Endothelial cell of umbilical vein (primary cell): ENCODE measurements at regions not wholly inside any gene's neighbourhood (a gene's known extent, or its start where the extent isn't known, plus 50 kb on each side); places are given as distances from the start of the nearest gene placed in this dataset.

ENCODE experiments used
- BruUV-seq: library from RNA; stranded (reverse); fragments of 400-500 nt; replicated peaks from 2 replicates; lab custom pipeline; 2021; lab: Mats Ljungman, UMichigan
- CTCF ChIA-PET: fragments of 300-600, 350-600 bp; sonication (Branson Sonifier 250); formaldehyde crosslinking; loops from one replicate; lab custom pipeline; 2021; ENCODE audit warnings: antibody characterized with exemption, inconsistent platforms; lab: Charles Lee
- POLR2A ChIA-PET: fragments of 300-600, 350-600 bp; sonication (Branson Sonifier 250); formaldehyde crosslinking; loops from one replicate; lab custom pipeline; 2021; ENCODE audit warnings: antibody characterized with exemption, inconsistent platforms; lab: Charles Lee
- DNase-seq: peaks from one replicate; pipeline ENCODE4 v3.0.0-alpha.2; 2011; ENCODE audit warnings: low read depth, low spot score
- FAIRE-seq: peaks from 2 replicates; lab custom pipeline; 2011; peaks lifted over from hg19 to GRCh38; lab: Jason Lieb, UNC
- H2AFZ ChIP-seq: 2 replicates; pipeline ENCODE4 v1.6.0; 2012; ENCODE audit warnings: low read depth, low read length, control low read depth, inconsistent platforms
- H3K27ac ChIP-seq: 2 replicates; pipeline ENCODE4 v1.5.1; 2011; ENCODE audit warnings: low read depth, mild to moderate bottlenecking, control low read depth, low read length, moderate library complexity; ENCODE audit not compliant: insufficient read depth
- H3K27me3 ChIP-seq, 2 experiments: 2 replicates each; pipeline versions ENCODE4 v1.6.0 to v1.6.1; 2011; ENCODE audit warnings: low read length in 2 of 2, mixed read lengths in 1 of 2; ENCODE audit not compliant: control insufficient read depth in 2 of 2, insufficient read depth in 2 of 2
- H3K36me3 ChIP-seq, 2 experiments: 2 replicates in 1 of 2; 3 replicates in 1 of 2; pipeline ENCODE4 v1.5.1; 2011; ENCODE audit warnings: low read length in 2 of 2, mild to moderate bottlenecking in 1 of 2, moderate library complexity in 1 of 2; ENCODE audit not compliant: control insufficient read depth in 2 of 2, insufficient read depth in 2 of 2; ENCODE audit errors: extremely low read depth in 1 of 2
- H3K4me1 ChIP-seq: 3 replicates; pipeline ENCODE4 v1.5.1; 2011; ENCODE audit warnings: mild to moderate bottlenecking, low read length; ENCODE audit not compliant: control insufficient read depth, insufficient read depth; ENCODE audit errors: extremely low read depth
- H3K4me2 ChIP-seq: 2 replicates; pipeline ENCODE4 v1.6.1; 2011; ENCODE audit warnings: low read length, control low read depth, mixed read lengths; ENCODE audit not compliant: insufficient read depth
- H3K4me3 ChIP-seq, 3 experiments: fragments of 200-600 bp in 1 of 3; sonication (generic), shearing (Covaris generic) in 1 of 3; replicated peaks in 1 of 3; 2 replicates each; pipeline ENCODE4 v1.5.1; 2011 to 2016; ENCODE audit warnings: control low read depth in 3 of 3, low read length in 3 of 3, mild to moderate bottlenecking in 2 of 3, inconsistent platforms in 1 of 3, low read depth in 1 of 3, moderate library complexity in 1 of 3; ENCODE audit not compliant: insufficient read depth in 1 of 3
- H3K79me2 ChIP-seq: 2 replicates; pipeline ENCODE4 v1.6.0; 2012; ENCODE audit warnings: low read length, inconsistent platforms; ENCODE audit not compliant: control insufficient read depth, insufficient read depth
- H3K9ac ChIP-seq: replicated peaks from 2 replicates; pipeline ENCODE3; 2011; ENCODE audit warnings: low read length, control low read depth; ENCODE audit not compliant: insufficient read depth; ENCODE audit errors: extremely low read depth
- H3K9me1 ChIP-seq: replicated peaks from 3 replicates; pipeline ENCODE4 v1.6.0; 2011; ENCODE audit warnings: mild to moderate bottlenecking, low read length; ENCODE audit not compliant: control insufficient read depth, insufficient read depth; ENCODE audit errors: extremely low read depth
- H3K9me3 ChIP-seq: replicated peaks from 2 replicates; pipeline ENCODE4 v1.5.1; 2012; ENCODE audit warnings: low read length, inconsistent platforms; ENCODE audit not compliant: control insufficient read depth, insufficient read depth
- H4K20me1 ChIP-seq: replicated peaks from 2 replicates; pipeline ENCODE3; 2011; ENCODE audit warnings: mild to moderate bottlenecking, low read length; ENCODE audit not compliant: control insufficient read depth, insufficient read depth; ENCODE audit errors: extremely low read depth
- EZH2 ChIP-seq: IDR thresholded peaks from 2 replicates; pipeline ENCODE4 v1.6.1; 2012; ENCODE audit warnings: borderline replicate concordance, low read depth, mild to moderate bottlenecking, moderate library complexity, low read length, inconsistent platforms; ENCODE audit not compliant: severe bottlenecking
- FOS ChIP-seq: IDR thresholded peaks from 2 replicates; pipeline ENCODE4 v1.6.1; 2011; ENCODE audit warnings: mild to moderate bottlenecking, low read length, moderate library complexity, borderline replicate concordance; ENCODE audit not compliant: insufficient read depth
- GATA2 ChIP-seq: IDR thresholded peaks from 2 replicates; pipeline ENCODE4 v1.7.0; 2011; ENCODE audit warnings: low read depth, mild to moderate bottlenecking, moderate library complexity, mixed read lengths, low read length; ENCODE audit not compliant: insufficient read length, insufficient read depth
- JUN ChIP-seq: IDR thresholded peaks from 2 replicates; pipeline ENCODE4 v1.6.1; 2011; ENCODE audit warnings: borderline replicate concordance, low read depth; ENCODE audit not compliant: insufficient read length, insufficient read depth
- MYC ChIP-seq: IDR thresholded peaks from one replicate; pipeline ENCODE4 v1.6.1; 2011; ENCODE audit warnings: mild to moderate bottlenecking, low read depth, low read length
- POLR2A ChIP-seq: IDR thresholded peaks from 2 replicates; pipeline ENCODE4 v1.6.1; 2012; ENCODE audit warnings: low read depth, mild to moderate bottlenecking, control low read depth, low read length
- POLR2AphosphoS5 ChIP-seq: IDR thresholded peaks from 2 replicates; pipeline ENCODE4 v1.6.1; 2012; ENCODE audit warnings: low read depth, mild to moderate bottlenecking, control low read depth, low read length, moderate library complexity; ENCODE audit not compliant: insufficient read depth
- dilution Hi-C: fragments of 300-500 bp; cut with MboI; formaldehyde crosslinking; loops from one replicate; pipeline ENCODE4 v1.15.0; 2019; ENCODE audit warnings: low sequenced_read_pairs; ENCODE audit not compliant: extremely low pct_ligation_motif_present
- intact Hi-C: fragments of 100-400 bp; cut with micrococcal nuclease; formaldehyde crosslinking; loops from one replicate; pipeline ENCODE4 v1.10.0; 2022
- TF ChIP-seq, protein P1 (sequence below): IDR thresholded peaks from 2 replicates; pipeline ENCODE4 v1.6.1; 2011; ENCODE audit not compliant: insufficient read depth, insufficient read length
- TF ChIP-seq, protein P2 (sequence below), 2 donors: IDR thresholded peaks; 1 replicate in 1 of 2; 2 replicates in 1 of 2; pipeline ENCODE4 v1.5.1; 2011; ENCODE audit warnings: low read length in 2 of 2, mild to moderate bottlenecking in 2 of 2, moderate library complexity in 2 of 2, control low read depth in 1 of 2, inconsistent platforms in 1 of 2, low read depth in 1 of 2; ENCODE audit not compliant: insufficient read depth in 1 of 2; ENCODE audit errors: extremely low read depth in 1 of 2

DNA sequence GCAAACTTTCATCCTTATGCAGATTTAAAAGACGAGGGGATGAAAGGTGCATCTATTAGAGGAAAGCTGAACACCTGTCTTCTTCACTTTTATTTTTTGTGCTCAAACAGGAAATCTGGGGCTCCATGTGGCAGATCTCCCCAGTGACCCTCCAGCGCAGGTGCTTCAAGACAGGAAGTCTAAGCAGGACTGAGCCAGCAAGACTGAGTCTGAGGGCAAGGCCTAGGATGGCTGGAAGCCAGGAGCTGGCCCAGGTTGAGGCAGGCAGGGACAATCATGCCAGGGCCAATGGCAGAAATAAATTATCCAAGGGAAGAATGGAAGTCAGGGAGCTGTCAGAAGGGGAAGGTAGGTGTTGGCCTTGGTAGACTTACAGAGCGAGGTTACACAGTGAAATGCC is 101.1 kb upstream of the SPON1 start:
- no peaks in the 10 kb centered on the region for H3K9me1 ChIP-seq
- no peaks in the 10 kb centered on the region for H3K36me3 ChIP-seq
- intact Hi-C loops: no loop called here
- TF ChIP-seq POLR2A (no peak), JUN (no peak), GATA2 (no peak), EZH2 (no peak), POLR2AphosphoS5 (no peak), FOS (no peak)
- H3K79me2 ChIP-seq: no peaks in the 10 kb centered on the region
- no peaks in the 10 kb centered on the region for H3K4me1 ChIP-seq
- H3K4me3 ChIP-seq: no peak overlapping the region
- no peaks in the 10 kb centered on the region for H4K20me1 ChIP-seq
- H3K27me3 ChIP-seq: no peaks in the 10 kb centered on the region
- ChIA-PET CTCF (no interaction called here), POLR2A (no interaction called here)
- DNase-seq (no peak), FAIRE-seq (no peak)
- H3K9ac ChIP-seq: no peak overlapping the region
- dilution Hi-C loops: no loop called here
- H3K4me2 ChIP-seq: no peak overlapping the region
- H3K27ac ChIP-seq: no peak overlapping the region
- BruUV-seq: no TSS peak
- no peaks in the 10 kb centered on the region for H3K9me3 ChIP-seq
- H2AFZ ChIP-seq: no peak overlapping the region

DNA sequence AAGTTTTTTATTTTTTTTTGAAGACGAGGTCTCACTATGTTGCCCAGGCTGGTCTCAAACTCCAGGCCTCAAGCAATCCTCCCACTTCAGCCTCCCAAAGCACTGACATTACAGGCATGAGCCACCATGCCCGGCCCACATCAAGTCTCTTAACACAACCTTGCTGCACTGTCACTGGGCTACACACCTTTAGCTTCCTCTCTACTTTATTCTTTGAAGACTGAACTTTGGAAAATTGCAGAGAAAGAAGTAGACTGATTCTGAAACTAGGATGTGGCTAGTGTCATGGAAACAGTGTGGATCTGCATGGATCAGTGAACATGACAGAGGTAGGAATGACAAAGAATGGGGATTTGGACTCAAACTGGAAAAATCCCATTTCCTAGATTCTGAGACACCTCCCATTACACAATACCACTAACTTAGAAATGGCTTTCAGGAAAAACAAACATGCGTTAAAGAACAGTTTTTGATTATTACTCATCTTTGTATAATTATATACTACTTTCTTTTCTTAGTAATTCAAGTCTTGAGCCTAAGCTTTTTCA is 99.6 kb upstream of the SPON1 start:
- no peaks in the 10 kb centered on the region for H3K27me3 ChIP-seq
- no TSS peak for BruUV-seq
- H3K27ac ChIP-seq: no peak overlapping the region
- no peak overlapping the region for H2AFZ ChIP-seq
- CTCF ChIA-PET: no interaction called here
- dilution Hi-C loops: no loop called here
- H3K9me1 ChIP-seq: no peaks in the 10 kb centered on the region
- H3K9me3 ChIP-seq: no peaks in the 10 kb centered on the region
- H3K4me1 ChIP-seq: no peaks in the 10 kb centered on the region
- H3K36me3 ChIP-seq: no peaks in the 10 kb centered on the region
- H3K4me3 ChIP-seq: no peak overlapping the region
- H3K79me2 ChIP-seq: no peaks in the 10 kb centered on the region
- no peak overlapping the region for H3K9ac ChIP-seq
- intact Hi-C loops: no loop called here
- FAIRE-seq (no peak), DNase-seq (no peak)
- no peaks in the 10 kb centered on the region for H4K20me1 ChIP-seq
- H3K4me2 ChIP-seq: no peak overlapping the region
- POLR2A ChIA-PET: no interaction called here
- TF ChIP-seq FOS (no peak), GATA2 (no peak), POLR2AphosphoS5 (no peak), MYC (no peak), JUN (no peak), POLR2A (no peak), EZH2 (no peak)
- TF ChIP-seq, protein P1, sequence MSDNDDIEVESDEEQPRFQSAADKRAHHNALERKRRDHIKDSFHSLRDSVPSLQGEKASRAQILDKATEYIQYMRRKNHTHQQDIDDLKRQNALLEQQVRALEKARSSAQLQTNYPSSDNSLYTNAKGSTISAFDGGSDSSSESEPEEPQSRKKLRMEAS: no peak
- TF ChIP-seq, protein P2, sequence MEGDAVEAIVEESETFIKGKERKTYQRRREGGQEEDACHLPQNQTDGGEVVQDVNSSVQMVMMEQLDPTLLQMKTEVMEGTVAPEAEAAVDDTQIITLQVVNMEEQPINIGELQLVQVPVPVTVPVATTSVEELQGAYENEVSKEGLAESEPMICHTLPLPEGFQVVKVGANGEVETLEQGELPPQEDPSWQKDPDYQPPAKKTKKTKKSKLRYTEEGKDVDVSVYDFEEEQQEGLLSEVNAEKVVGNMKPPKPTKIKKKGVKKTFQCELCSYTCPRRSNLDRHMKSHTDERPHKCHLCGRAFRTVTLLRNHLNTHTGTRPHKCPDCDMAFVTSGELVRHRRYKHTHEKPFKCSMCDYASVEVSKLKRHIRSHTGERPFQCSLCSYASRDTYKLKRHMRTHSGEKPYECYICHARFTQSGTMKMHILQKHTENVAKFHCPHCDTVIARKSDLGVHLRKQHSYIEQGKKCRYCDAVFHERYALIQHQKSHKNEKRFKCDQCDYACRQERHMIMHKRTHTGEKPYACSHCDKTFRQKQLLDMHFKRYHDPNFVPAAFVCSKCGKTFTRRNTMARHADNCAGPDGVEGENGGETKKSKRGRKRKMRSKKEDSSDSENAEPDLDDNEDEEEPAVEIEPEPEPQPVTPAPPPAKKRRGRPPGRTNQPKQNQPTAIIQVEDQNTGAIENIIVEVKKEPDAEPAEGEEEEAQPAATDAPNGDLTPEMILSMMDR (IDR thresholded peaks at IDR 0.05; ENCODE audit: extremely low read depth in 1 of 2, insufficient read depth in 1 of 2, low read depth in 1 of 2, low read length in 2 of 2): no peak
